ENCODE measurements at regions not wholly inside any gene's neighbourhood (a gene's known extent, or its start where the extent isn't known, plus 50 kb on each side); places are given as distances from the start of the nearest gene placed in this dataset.

GRCh38 chr20:12723811-12724210, 285.0 kb upstream of the SPTLC3 start:
- dilution Hi-C loops (cut with MboI; ENCODE audit: extremely low pct_ligation_motif_present, low sequenced_read_pairs) (no loop called here), intact Hi-C loops (cut with micrococcal nuclease) (no loop called here)
- no peak for DNase-seq (ENCODE audit: low read depth, low spot score)
- Histone ChIP-seq H3K27me3 (ENCODE audit: control insufficient read depth in 2 of 2, insufficient read depth in 2 of 2, low read length in 2 of 2) (no peaks in the 10 kb centered on the region), H3K9me3 (replicated peaks; ENCODE audit: control insufficient read depth, insufficient read depth, low read length) (peaks cover 9% of the 10 kb centered on the region), H3K4me1 (ENCODE audit: control insufficient read depth, extremely low read depth, insufficient read depth, low read length) (no peaks in the 10 kb centered on the region), H2AFZ (ENCODE audit: low read depth, low read length) (no peak overlapping the region), H3K4me3 (replicated peaks in 1 of 3; ENCODE audit: insufficient read depth in 1 of 3, low read depth in 1 of 3, low read length in 3 of 3) (no peak overlapping the region), H3K4me2 (ENCODE audit: insufficient read depth, low read length) (no peak overlapping the region), H4K20me1 (replicated peaks; ENCODE audit: control insufficient read depth, extremely low read depth, insufficient read depth, low read length) (no peaks in the 10 kb centered on the region), H3K36me3 (ENCODE audit: control insufficient read depth in 2 of 2, extremely low read depth in 1 of 2, insufficient read depth in 2 of 2, low read length in 2 of 2) (no peaks in the 10 kb centered on the region), H3K9me1 (replicated peaks; ENCODE audit: control insufficient read depth, extremely low read depth, insufficient read depth, low read length) (no peaks in the 10 kb centered on the region), H3K9ac (replicated peaks; ENCODE audit: extremely low read depth, insufficient read depth, low read length) (no peak overlapping the region), H3K27ac (ENCODE audit: insufficient read depth, low read depth, low read length) (no peak overlapping the region), H3K79me2 (ENCODE audit: control insufficient read depth, insufficient read depth, low read length) (no peaks in the 10 kb centered on the region)
- TF ChIP-seq CTCF (IDR thresholded peaks at IDR 0.05; ENCODE audit: extremely low read depth in 1 of 2, insufficient read depth in 1 of 2, low read depth in 1 of 2, low read length in 2 of 2) = no peak
- no peak for TF ChIP-seq GATA2 (IDR thresholded peaks at IDR 0.05; ENCODE audit: insufficient read depth, insufficient read length, low read depth, low read length)
- no peak for TF ChIP-seq FOS (IDR thresholded peaks at IDR 0.05; ENCODE audit: borderline replicate concordance, insufficient read depth, low read length)
- TF ChIP-seq EZH2 (IDR thresholded peaks at IDR 0.05; ENCODE audit: borderline replicate concordance, low read depth, low read length, severe bottlenecking) = no peak
- TF ChIP-seq POLR2A (IDR thresholded peaks at IDR 0.05; ENCODE audit: low read depth, low read length) = no peak
- TF ChIP-seq MAX (IDR thresholded peaks at IDR 0.05; ENCODE audit: insufficient read depth, insufficient read length) = no peak
- no peak for TF ChIP-seq MYC (IDR thresholded peaks at IDR 0.05; ENCODE audit: low read depth, low read length)
- no peak for TF ChIP-seq JUN (IDR thresholded peaks at IDR 0.05; ENCODE audit: borderline replicate concordance, insufficient read depth, insufficient read length, low read depth)
- no peak for TF ChIP-seq POLR2AphosphoS5 (IDR thresholded peaks at IDR 0.05; ENCODE audit: insufficient read depth, low read depth, low read length)
- no TSS peak for BruUV-seq (replicated peaks)
- CTCF ChIA-PET = no interaction called here
- POLR2A ChIA-PET = no interaction called here
- no peak for FAIRE-seq
